ENCODE measurements at regions not wholly inside any gene's neighbourhood (a gene's known extent, or its start where the extent isn't known, plus 50 kb on each side); places are given as distances from the start of the nearest gene placed in this dataset.

DNA sequence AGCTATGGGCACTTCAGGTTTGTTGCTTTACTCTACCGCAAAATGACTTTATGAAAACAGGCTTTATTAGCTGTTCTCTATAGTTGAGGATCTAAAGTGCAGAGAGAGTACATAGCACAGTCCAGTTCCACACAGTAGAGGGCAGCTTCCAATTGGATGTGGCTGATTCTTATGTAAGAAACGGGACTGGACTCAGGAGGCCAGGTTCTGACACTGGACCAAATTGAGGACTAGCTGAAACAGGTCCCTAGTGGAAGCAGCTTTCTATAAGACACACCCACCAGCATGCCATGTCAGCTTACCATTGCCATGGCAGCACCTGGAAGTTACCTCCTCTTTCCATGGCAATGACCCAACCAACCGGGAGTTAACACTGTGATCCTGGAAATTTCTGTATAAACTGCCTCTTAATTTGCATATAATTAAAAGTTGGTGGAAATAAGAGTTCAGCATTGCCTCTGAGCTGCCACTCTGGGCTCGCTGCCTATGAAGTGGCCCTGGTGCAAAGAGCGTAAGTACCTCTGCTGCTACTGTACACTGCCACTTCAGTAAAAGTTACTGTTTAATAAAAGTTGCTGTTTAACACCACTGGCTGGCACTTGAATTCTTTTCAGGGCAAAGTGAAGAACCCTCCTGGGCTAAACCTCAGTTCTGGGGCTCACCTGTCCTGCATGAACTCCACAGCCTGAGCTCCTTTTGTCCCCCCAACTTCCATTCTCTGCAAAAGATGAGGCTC is 211.9 kb upstream of the SLC10A2 start:
- CTCF ChIA-PET, result no interaction called here
- DNase-seq (ENCODE audit: low read depth), result no peak
- H3K27me3 ChIP-seq (ENCODE audit: control insufficient read depth, insufficient read depth, low read length), result no peaks in the 10 kb centered on the region

DNA sequence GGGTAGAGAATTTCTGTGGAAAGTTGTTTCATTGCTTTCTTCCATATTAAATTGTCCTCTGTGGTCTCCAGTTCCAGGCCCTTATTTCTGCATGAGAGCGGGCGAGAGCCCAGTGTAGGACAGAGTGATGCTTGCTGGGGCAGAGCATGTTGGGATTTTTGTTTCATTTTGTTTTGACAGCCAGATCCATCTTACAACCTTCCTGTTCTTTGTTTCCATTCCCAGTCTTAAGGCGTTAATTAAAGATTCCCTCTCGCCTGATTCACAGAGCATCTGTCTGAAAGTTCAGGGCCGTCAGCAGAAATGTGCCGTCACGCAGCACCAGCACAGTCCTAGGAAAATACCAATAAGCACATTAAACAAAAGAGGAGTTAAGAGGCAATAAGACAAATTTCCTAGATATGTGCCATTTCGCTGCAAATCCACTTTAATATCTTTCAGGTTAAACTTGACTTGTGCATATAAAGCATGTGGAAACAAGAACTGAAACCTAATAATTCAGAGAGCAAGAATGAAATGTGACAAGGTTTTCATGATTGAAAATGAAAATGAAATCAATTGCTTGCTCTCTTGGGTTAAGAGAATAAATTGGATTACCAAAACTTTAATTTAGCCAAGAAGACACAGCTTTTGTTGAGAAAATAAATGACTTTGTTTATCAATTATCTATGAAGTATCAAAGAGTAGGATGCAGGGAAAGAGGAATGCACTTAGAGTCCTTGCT is 210.7 kb upstream of the SLC10A2 start:
- ChIA-PET CTCF (no interaction called here), POLR2A (no interaction called here)
- H3K4me3 ChIP-seq (ENCODE audit: low read depth, low read length), result no peak overlapping the region
- TF ChIP-seq, protein P1, sequence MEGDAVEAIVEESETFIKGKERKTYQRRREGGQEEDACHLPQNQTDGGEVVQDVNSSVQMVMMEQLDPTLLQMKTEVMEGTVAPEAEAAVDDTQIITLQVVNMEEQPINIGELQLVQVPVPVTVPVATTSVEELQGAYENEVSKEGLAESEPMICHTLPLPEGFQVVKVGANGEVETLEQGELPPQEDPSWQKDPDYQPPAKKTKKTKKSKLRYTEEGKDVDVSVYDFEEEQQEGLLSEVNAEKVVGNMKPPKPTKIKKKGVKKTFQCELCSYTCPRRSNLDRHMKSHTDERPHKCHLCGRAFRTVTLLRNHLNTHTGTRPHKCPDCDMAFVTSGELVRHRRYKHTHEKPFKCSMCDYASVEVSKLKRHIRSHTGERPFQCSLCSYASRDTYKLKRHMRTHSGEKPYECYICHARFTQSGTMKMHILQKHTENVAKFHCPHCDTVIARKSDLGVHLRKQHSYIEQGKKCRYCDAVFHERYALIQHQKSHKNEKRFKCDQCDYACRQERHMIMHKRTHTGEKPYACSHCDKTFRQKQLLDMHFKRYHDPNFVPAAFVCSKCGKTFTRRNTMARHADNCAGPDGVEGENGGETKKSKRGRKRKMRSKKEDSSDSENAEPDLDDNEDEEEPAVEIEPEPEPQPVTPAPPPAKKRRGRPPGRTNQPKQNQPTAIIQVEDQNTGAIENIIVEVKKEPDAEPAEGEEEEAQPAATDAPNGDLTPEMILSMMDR (IDR thresholded peaks at IDR 0.05; ENCODE audit: insufficient read depth, low read depth, low read length), result no peak
- no peak for DNase-seq (ENCODE audit: low read depth)
- no peaks in the 10 kb centered on the region for H3K36me3 ChIP-seq (ENCODE audit: control insufficient read depth, insufficient read depth, low read length)
- no peaks in the 10 kb centered on the region for H3K27me3 ChIP-seq (ENCODE audit: control insufficient read depth, insufficient read depth, low read length)

More for the DNA sequence above, 211.9 kb upstream of the SLC10A2 start:
- Histone ChIP-seq H3K36me3 (ENCODE audit: control insufficient read depth, insufficient read depth, low read length) (no peaks in the 10 kb centered on the region), H3K4me3 (ENCODE audit: low read depth, low read length) (no peak overlapping the region)
- TF ChIP-seq, protein P1 (IDR thresholded peaks at IDR 0.05; ENCODE audit: insufficient read depth, low read depth, low read length), result no peak
- POLR2A ChIA-PET, result no interaction called here

DNA sequence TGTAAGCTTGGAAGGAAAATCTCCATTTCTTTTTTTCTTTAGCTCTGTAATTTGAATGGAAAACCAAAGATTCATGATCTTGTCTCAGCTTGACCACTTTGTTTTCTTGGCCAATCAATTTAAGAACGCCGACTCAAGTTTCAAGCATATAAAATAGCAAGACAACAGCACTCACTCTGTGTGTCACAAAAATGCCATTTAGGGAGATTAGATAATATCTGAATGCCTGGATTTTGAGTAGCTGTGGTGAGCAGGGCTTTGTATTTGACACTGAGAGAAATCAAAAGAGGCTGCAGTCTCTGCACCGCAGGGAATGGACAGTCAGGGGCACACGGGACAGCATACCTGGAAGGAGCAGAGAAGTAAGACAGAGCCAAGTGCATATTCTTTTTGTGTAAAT is 209.5 kb upstream of the SLC10A2 start:
- DNase-seq (ENCODE audit: low read depth), result no peak
- no peaks in the 10 kb centered on the region for H3K27me3 ChIP-seq (ENCODE audit: control insufficient read depth, insufficient read depth, low read length)
- no peaks in the 10 kb centered on the region for H3K36me3 ChIP-seq (ENCODE audit: control insufficient read depth, insufficient read depth, low read length)
- TF ChIP-seq, protein P1 (IDR thresholded peaks at IDR 0.05; ENCODE audit: insufficient read depth, low read depth, low read length), result no peak
- H3K4me3 ChIP-seq (ENCODE audit: low read depth, low read length), result no peak overlapping the region
- ChIA-PET POLR2A (no interaction called here), CTCF (no interaction called here)

DNA sequence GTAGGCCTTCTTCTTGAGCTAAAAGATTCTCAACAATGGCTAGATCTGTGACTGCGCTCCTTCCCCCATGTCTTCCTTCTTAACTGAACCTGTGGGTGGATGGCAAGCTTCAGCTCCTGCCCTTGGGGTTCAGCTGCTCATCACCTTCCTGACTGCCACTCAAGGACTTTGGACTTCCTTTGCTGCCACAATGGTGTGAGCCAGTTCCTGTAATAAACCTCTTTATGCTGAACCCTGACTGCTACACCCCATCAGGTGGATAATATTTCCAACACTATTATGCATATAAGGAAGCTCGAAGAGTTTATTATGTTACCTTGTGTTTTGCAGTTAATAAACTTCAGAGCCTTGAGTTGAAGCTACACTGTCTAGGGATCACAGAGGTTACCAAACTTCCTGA is 208.9 kb upstream of the SLC10A2 start:
- ChIA-PET POLR2A (no interaction called here), CTCF (no interaction called here)
- no peaks in the 10 kb centered on the region for H3K36me3 ChIP-seq (ENCODE audit: control insufficient read depth, insufficient read depth, low read length)
- TF ChIP-seq, protein P1 (IDR thresholded peaks at IDR 0.05; ENCODE audit: insufficient read depth, low read depth, low read length), result no peak
- H3K27me3 ChIP-seq (ENCODE audit: control insufficient read depth, insufficient read depth, low read length), result no peaks in the 10 kb centered on the region
- H3K4me3 ChIP-seq (ENCODE audit: low read depth, low read length), result no peak overlapping the region
- DNase-seq (ENCODE audit: low read depth), result no peak

DNA sequence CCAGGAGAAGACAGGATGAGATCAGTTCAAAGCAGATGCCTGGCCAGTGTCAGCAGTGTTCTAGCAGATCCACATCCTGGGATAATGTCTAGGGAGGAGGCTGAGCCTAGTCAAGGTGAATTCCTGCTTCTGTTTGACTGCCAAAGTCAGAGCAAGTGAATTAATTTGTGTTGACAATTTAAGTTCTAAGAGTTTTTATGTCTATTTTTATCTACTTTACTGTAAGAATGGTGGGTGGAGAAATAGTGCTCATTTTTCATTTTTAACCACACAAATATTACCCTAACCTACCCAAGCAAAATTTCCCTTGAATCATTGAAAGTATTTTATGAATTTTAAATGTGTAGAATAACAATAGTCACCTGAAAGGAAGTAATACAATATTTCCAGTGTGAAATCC is 207.6 kb upstream of the SLC10A2 start:
- H3K36me3 ChIP-seq (ENCODE audit: control insufficient read depth, insufficient read depth, low read length), result no peaks in the 10 kb centered on the region
- ChIA-PET POLR2A (no interaction called here), CTCF (interaction anchor here (0.9 kb wide), 1 partner anchor 17 kb away, joined by 4 read pairs; no protein-coding TSS in a partner anchor)
- TF ChIP-seq, protein P1 (IDR thresholded peaks at IDR 0.05; ENCODE audit: insufficient read depth, low read depth, low read length), result no peak
- H3K4me3 ChIP-seq (ENCODE audit: low read depth, low read length), result no peak overlapping the region
- DNase-seq (ENCODE audit: low read depth), result no peak
- H3K27me3 ChIP-seq (ENCODE audit: control insufficient read depth, insufficient read depth, low read length), result no peaks in the 10 kb centered on the region

Measured in BJ (cell line).